Parathyroid adenoma (tissue), 2 donors: ENCODE measurements at regions not wholly inside any gene's neighbourhood (a gene's known extent, or its start where the extent isn't known, plus 50 kb on each side); places are given as distances from the start of the nearest gene placed in this dataset.
"Not testable (repeated sequence)": the region's sequence is repeated elsewhere in the genome, so short reads cannot be mapped to it uniquely, and the experiment has no call there.

Experiments
- H2AFZ ChIP-seq: fragments of 300-600 bp; sonication (generic); one replicate; pipeline ENCODE4 v1.7.0; 2017; ENCODE audit warnings: antibody characterized with exemption, mild to moderate bottlenecking
- H3K27ac ChIP-seq: fragments of 300-600 bp; sonication (generic); one replicate; pipeline ENCODE4 v1.7.0; 2017
- H3K27me3 ChIP-seq: fragments of 300-600 bp; sonication (generic); one replicate; pipeline ENCODE4 v1.7.0; 2017; ENCODE audit warnings: low read length; ENCODE audit not compliant: control insufficient read depth, insufficient read depth
- H3K36me3 ChIP-seq: fragments of 300-600 bp; sonication (generic); one replicate; pipeline ENCODE4 v1.7.0; 2017; ENCODE audit warnings: low read length; ENCODE audit not compliant: control insufficient read depth, insufficient read depth
- H3K4me1 ChIP-seq: fragments of 300-600 bp; sonication (generic); one replicate; pipeline ENCODE4 v1.7.0; 2017; ENCODE audit warnings: control low read depth
- H3K4me2 ChIP-seq: fragments of 300-600 bp; sonication (generic); one replicate; pipeline ENCODE4 v1.7.0; 2017; ENCODE audit warnings: low read length
- H3K4me3 ChIP-seq: fragments of 300-600 bp; sonication (generic); one replicate; pipeline ENCODE4 v1.7.0; 2017; ENCODE audit warnings: low read depth, low read length
- H3K79me2 ChIP-seq: fragments of 300-600 bp; sonication (generic); one replicate; pipeline ENCODE4 v1.7.0; 2017; ENCODE audit warnings: control low read depth
- H3K9ac ChIP-seq: fragments of 300-600 bp; sonication (generic); one replicate; pipeline ENCODE4 v1.7.0; 2017; ENCODE audit warnings: mild to moderate bottlenecking
- H3K9me3 ChIP-seq: fragments of 300-600 bp; sonication (generic); one replicate; pipeline ENCODE4 v1.7.0; 2017; ENCODE audit warnings: low read length; ENCODE audit not compliant: control insufficient read depth
- CTCF ChIP-seq: fragments of 300-600 bp; sonication (generic); IDR thresholded peaks from one replicate; pipeline ENCODE4 v1.7.0; 2017; ENCODE audit warnings: antibody characterized with exemption, mild to moderate bottlenecking
- donor health status: primary hyperparathyroidism.

- no peaks in the 10 kb centered on the region for H3K79me2 ChIP-seq
- no peaks in the 10 kb centered on the region for H3K4me1 ChIP-seq
- H3K27me3 ChIP-seq: no peaks in the 10 kb centered on the region
- H3K4me3 ChIP-seq: no peak overlapping the region
- no peaks in the 10 kb centered on the region for H3K9me3 ChIP-seq
- H3K36me3 ChIP-seq: no peaks in the 10 kb centered on the region
- no peak overlapping the region for H2AFZ ChIP-seq
- no peak overlapping the region for H3K27ac ChIP-seq
- no peak for TF ChIP-seq CTCF
- H3K9ac ChIP-seq: no peak overlapping the region
- H3K4me2 ChIP-seq: no peak overlapping the region
These were observed 73.3 kb downstream of the PRSS23 start for GRCh38 chr11:86873573-86874083.

- Histone ChIP-seq H2AFZ (no peak overlapping the region), H3K4me2 (no peak overlapping the region), H3K27me3 (no peaks in the 10 kb centered on the region), H3K4me3 (no peak overlapping the region), H3K27ac (no peak overlapping the region), H3K9ac (no peak overlapping the region), H3K79me2 (no peaks in the 10 kb centered on the region), H3K36me3 (no peaks in the 10 kb centered on the region), H3K4me1 (no peaks in the 10 kb centered on the region), H3K9me3 (no peaks in the 10 kb centered on the region)
- no peak for TF ChIP-seq CTCF
These were observed 74.1 kb downstream of the PRSS23 start for GRCh38 chr11:86874304-86875056.

GRCh38 chr11:86876716-86877234 is 76.4 kb downstream of the PRSS23 start:
- H3K27me3 ChIP-seq: no peaks in the 10 kb centered on the region
- H3K4me2 ChIP-seq: no peak overlapping the region
- no peak overlapping the region for H2AFZ ChIP-seq
- no peak overlapping the region for H3K4me3 ChIP-seq
- no peaks in the 10 kb centered on the region for H3K36me3 ChIP-seq
- no peak overlapping the region for H3K9ac ChIP-seq
- no peaks in the 10 kb centered on the region for H3K4me1 ChIP-seq
- H3K9me3 ChIP-seq: no peaks in the 10 kb centered on the region
- TF ChIP-seq CTCF: no peak
- H3K27ac ChIP-seq: no peak overlapping the region
- H3K79me2 ChIP-seq: no peaks in the 10 kb centered on the region

- no peaks in the 10 kb centered on the region for H3K79me2 ChIP-seq
- no peak overlapping the region for H3K4me2 ChIP-seq
- H3K9me3 ChIP-seq: no peaks in the 10 kb centered on the region
- no peaks in the 10 kb centered on the region for H3K4me1 ChIP-seq
- H3K9ac ChIP-seq: no peak overlapping the region
- H3K36me3 ChIP-seq: no peaks in the 10 kb centered on the region
- no peak for TF ChIP-seq CTCF
- no peak overlapping the region for H3K4me3 ChIP-seq
- H3K27me3 ChIP-seq: no peaks in the 10 kb centered on the region
- H3K27ac ChIP-seq: no peak overlapping the region
- H2AFZ ChIP-seq: no peak overlapping the region
These were observed 77.2 kb downstream of the PRSS23 start for GRCh38 chr11:86877503-86877902.

- H3K4me3 ChIP-seq, H3K4me2 ChIP-seq, H2AFZ ChIP-seq, H3K79me2 ChIP-seq, H3K36me3 ChIP-seq, H3K27me3 ChIP-seq, H3K4me1 ChIP-seq, H3K9me3 ChIP-seq, H3K27ac ChIP-seq, H3K9ac ChIP-seq: not testable (repeated sequence)
These were observed 76.0 kb downstream of the FZD4 start for GRCh38 chr11:86879241-86879640.
